Astrocyte of the hippocampus (primary cell): ENCODE measurements at regions not wholly inside any gene's neighbourhood (a gene's known extent, or its start where the extent isn't known, plus 50 kb on each side); places are given as distances from the start of the nearest gene placed in this dataset.
"Not testable (repeated sequence)": the region's sequence is repeated elsewhere in the genome, so short reads cannot be mapped to it uniquely, and the experiment has no call there.

Source experiments
- DNase-seq: peaks from one replicate; pipeline ENCODE4 v3.0.0; 2011; ENCODE audit warnings: low read depth, low spot score

DNA sequence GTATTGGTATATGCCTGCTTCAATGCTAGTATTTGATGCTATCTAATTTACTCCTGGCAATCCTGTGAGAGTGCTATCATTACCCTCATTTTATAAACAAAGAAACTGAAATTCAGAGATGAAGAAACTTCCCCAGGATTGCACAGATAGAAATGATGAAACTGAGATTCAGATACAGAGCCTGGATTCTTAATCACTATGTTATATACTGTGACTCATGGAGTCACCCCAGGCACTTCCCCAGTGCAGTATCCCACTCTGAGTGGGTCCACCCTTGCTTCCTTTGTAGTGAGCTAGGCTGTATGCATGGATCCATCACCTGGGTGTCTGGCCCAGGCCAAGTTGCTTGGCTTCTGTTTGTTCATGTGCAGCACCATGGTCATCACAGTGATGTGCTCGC lies 133.9 kb downstream of the TRIM43 start:
- DNase-seq: not testable (repeated sequence)

DNA sequence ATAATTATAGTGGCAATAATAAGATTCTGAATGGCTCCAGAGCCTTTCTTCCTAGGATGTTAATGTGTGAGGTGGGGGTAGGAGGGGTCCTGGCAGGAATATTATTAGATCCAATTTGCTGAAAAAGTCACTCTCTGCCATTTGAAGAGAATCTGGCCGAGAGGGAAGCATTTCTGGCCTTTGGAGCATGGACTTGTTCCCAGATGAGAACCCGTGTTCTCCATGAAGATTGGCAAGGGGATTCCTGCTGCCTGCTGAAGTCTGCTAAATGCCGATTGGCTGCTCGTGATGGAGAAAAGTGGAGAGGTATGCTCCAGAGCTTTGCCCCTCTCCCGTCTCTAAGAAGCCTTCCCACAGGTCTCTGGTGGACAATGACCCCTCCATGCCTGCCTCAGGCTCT lies 135.6 kb downstream of the TRIM43 start:
- not testable (repeated sequence) for DNase-seq

DNA sequence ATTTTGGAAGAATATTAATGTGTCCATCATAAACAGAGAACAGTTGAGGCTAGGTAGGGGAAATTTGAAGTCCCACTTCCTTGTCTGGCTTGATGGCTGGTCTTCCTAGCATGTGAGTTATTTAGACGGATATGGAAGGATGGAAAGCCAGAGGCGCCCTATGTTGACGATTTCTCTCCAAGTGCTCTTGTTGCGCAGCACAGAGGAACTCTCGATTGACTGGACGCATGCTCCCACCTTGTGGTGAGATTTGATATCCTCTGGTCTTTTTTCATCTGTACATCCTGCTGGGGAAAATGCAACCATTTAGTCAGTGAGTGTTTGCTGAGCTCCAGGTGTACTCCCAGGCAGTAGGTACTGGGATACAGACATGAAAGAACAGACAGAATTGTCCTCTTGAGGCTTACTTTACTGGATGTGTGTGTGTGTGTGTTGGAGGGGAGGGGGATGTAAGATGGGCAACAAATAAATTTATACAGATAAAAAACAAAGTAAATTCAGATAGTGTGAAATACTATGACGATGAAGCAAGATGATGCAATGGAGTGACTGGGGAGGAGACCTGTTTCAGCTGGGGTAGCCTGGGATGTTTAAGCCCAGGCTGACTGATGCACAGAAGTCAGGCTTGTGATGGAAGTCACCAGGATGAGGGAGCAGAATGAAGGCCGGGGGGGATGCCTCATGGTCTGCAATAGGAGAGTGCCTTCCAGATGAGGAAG lies 137.2 kb downstream of the TRIM43 start:
- peak; percentile 90 for DNase-seq

DNA sequence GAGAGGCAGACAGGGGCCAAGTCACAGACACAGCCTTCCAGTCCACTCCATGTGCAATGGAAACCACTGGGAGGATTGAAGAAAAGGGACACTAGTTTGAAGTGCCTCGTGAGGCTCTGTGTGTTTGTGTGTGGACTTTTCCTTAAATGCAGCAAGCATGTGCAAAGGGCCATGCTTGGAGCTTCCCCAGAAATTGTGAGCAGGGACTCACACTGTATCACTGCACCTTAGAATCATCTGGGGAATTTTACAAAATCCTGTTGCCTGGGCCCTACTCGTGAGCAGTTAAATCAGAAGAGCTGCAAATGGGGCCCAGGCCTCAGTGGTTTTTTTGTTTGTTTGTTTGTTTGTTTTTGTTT lies 137.8 kb downstream of the TRIM43 start:
- no peak for DNase-seq

DNA sequence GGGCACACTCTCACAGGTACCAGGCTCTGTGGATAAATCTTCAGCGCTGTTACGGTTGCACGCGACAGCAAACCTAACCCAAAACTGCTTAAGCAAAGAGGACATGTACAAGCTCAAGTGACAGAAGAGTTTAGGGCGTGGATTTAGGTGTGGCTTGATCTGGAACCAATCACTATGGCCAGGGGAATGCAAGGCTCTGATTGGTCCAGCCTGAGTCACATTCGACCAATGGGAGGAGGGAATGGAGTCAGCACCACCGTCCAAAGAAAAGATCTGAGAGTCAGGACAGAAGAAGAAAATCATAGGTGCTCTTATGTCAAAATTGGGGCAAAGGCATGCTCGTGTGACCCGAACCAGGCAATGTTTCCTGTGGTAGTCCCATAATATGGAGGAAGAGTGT lies 139.0 kb downstream of the TRIM43 start:
- DNase-seq: no peak

DNA sequence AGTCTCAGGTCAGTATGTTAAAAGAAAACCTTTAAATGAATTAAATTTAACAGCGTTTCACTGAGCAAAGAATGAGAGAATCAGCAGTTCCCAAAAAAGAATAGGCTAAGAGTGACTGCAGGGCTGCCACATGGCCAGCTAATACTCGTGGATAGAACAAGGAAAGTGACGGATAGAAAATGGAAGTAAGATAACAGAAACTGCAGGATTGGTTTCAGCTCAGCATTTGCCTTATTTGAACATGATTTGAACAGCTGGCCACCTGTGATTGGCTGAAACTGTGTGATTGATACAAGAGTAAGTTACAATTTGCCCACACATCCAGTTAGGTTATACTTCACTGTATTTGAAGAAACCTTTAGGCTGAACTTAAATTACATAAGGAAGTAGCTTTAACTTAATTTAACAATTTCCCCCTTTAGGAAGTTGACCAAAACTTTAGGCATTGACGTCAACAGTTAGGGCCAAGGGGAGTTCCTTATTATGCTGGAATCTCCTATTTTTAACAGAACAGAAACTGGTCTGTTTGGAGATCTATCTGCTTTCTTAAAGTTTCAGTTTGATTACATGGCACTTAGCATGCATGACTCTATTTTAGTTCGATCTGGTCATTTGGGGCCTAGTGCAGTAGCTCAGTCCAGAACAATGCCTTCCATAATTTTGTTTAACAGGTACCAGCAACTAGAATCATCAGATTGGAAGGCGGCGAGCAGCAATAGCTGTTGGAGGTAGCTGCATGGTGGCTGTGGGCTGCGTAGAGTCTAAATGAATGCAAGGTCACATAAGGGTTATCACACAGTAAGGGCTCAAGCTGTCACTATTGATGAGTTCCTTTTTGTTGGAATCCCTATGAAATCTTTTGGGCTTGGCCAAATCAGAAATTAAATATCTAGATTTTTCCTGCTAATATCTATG lies 143.4 kb downstream of the TRIM43 start:
- no peak for DNase-seq

DNA sequence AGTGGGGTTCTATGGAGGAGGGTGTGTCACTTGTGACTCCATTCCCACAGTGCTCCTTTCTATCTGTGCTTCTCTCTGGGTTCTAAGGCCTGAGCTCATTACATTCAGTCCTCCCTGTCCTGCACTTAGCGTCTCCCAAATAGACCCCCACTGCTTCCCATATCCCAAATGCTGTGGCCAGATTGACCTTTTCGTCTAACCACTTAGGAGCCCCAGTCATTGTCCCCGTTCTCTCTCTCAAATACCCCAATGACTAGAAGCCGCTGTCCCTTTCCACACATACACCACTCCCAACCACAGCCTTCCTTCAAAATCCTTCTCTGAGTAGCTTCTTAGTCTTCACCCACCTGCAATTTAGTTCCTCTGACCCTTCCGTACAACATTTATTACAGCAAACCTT lies 146.5 kb downstream of the TRIM43 start:
- no peak for DNase-seq

DNA sequence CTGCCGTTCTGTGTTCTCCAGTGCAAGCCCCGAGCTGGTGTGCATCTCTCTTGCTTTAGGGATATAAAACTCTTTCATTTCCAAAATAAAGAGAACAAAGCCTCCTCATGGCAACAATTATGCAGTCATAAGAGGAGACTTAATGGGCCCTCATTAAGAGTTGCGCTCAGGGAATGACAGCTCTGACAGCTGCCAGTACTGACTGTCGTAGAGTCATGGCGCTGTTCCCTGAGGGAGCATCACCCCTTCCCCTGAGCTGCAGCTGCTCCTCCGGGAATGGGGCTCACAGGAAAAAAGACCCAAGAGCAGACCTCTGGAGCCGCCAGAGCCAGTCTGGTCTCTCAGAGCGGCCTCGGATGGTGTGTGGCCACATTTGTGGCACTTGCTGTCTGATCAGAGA lies 160.3 kb downstream of the TRIM43 start:
- DNase-seq: not testable (repeated sequence)

DNA sequence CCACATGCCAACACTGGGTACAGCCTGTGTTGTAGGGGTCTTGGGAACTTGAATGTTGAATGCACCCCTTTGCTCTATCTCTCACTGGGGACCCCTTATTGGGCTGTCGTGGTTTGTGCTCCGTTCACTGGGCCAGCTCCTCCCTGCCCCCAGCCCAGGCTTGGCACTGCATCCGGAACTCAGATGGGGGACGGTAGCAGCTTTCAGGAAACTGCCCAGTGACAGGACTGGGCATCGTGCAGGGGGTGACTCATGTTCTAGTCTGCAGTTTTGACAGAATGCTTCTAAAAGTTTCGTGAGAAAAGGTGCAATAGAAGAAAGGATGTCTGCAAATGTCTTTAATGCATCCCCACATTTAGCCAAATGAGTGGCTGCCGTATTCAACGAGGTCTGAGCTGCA lies 162.0 kb downstream of the TRIM43 start:
- DNase-seq: peak; percentile 47

DNA sequence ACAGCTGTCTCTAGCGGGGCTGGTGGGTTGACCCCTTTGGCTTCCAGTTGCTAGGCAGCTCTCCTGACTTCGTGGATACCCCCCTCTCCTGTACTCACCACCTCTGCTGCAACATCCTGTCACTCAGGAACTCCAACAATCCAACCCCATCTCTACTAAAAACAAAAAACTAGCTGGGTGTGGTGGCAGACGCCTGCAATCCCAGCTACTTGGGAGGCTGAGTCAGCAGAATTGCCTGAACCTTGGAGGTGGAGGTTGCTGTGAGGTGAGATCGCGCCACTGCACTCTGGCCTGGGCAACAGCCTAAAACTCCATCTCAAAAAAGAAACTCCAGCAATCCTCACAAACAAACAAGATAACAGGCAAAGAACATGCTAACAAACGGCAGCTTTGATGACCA lies 162.4 kb downstream of the TRIM43 start:
- DNase-seq: not testable (repeated sequence)

DNA sequence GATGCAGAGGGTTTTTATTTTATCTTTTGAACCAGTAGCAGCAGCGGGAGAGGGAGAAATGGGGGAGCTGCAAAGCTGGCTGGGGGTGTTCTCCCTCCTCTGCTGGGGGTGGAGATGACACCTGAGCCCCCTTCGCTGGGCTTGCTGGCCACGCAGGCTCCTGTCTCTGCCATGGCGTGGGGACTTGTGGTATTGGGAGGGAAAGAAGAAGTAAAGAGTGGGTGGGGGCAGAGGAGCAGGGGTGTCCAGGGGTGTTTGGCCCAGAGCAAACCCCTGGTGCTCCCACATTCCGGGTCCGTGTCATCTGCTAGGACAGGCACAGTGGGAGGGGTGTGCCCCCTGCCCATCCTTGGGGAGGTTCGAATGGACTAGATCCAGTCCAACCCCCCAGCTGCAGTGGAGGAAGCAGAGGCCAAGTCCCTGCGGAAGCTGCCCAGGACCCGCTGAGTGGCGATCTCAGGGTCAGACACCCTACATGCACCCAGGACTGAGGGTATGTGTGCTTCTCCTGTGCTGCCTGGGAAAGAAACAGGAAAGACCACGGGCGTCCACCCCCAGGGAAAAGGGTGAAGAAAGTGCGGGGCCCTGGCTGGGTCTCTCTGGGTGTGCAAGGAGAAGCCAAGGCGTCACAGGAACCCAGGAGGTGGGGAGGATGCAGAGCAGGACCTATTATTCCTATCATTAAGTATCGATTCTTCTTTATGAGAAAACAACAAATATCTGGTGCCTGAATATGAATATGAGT lies 163.2 kb downstream of the TRIM43 start:
- DNase-seq: not testable (repeated sequence)

DNA sequence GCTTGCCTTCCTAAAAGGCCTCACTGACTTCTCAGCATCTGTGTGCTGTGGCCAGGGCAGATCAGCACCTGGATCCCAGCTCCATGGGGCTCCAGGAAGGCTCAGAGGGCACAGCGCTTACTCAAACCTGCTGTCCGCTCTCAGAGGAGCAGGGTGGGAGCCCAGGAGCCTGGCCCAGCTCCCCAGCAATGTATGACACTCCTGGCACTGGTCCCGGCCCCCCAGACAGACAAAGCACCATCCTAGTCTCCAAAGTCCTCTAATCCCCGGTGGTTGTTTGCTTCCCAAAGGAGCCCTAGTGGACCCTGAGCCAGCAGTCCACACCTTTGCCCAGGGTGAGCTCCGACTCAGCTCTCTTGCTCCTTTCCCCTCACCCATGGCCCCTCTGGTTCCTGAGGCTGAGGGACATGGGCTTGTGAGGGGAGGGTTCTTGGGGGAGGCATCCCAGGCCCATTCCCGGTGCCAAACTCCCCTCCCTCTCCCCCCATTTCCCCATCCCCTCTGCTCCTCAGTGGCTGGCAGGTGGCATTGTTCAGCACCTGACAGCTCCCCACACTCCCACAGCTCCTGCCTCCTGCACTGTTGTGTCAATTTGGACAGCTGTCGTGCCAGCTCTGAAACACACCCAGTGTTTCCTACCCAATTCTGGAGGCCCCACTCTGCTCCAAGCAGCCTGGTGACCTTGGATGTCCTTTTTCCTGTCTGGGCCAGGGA lies 164.3 kb downstream of the TRIM43 start:
- DNase-seq: not testable (repeated sequence)

DNA sequence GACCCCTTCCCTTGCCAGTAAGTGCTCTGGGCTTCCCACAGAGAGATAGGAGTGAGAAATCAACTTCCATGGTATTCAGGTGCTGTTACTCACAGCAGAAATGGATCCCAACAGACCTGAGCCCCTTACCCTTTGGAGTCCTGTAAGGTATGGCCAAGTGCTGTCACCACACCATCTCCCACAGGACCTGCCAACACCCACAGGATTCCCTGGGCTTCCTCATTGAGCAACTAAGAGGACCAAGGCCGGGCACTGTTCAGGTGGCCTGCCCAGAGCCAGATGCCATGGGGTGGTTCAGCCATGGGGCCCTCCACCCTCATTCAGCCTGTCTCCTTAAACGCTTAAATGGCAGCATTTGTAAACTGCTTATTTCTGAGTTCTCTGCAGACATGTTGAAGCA lies 166.2 kb downstream of the TRIM43 start:
- DNase-seq: no peak

DNA sequence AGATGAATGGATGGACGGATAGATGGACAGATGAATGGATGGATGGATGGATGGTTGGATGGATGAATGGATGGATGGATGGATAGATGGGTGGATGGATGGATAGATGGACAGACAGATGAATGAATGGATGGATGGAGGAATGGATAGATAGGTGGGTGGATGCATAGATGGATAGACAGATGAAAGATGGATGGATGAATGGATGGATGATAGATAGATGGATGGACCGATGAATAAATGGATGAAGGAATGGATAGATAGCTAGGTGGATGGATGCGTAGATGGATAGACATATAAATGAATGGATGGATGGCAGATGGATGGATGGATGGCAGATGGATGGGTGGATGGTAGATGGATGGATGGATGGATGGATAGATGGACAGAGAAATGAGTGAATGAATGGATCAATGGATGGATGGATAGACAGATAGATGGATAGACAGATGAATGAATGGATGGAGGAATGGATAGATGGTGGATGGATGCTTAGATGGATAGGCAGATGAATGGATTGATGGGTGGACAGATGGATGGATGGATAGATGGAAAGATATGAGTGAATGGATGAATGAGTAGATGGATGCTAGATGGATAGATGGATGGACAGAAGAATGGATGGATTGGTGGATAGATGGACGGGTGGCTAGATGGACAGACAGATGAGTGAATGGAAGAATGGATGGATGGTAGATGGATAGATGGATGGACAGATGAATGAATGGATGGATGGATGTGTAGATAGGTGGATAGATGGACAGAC lies 167.9 kb downstream of the TRIM43 start:
- no peak for DNase-seq

DNA sequence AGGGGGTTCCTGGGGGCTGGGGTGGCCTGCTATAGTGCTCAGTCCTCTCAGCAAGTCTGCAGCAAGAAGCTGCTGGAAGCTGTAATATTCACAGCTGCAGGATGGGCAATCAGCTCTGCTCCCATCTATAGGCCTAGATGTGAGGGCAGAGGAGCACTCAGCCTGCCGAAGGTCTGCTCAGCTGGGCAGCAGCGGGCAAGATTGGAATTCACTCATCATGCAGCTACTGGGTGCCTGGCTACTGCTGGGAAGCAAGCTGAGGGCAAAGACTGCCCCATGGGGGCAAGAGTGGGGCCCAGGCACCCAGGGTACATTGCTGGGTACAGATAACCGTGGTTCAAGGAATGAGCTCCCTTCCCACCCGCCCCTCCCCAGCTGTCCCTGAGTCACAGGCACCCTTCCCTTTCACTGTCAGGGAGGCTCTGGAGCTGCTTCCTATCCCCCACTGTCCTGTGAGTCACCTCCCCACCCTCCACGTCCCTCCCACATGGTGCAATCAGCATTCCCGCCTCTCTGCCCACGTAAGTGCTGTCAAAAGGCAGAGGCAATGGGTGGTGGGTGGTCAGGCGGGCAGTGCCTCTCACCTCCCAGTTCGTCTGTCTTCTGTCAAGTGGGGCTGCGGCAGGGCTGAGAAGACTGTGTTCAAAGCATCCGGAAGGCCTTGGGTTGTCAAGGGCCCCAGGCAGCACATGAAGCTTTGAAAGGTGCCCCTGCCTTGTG lies 169.2 kb downstream of the TRIM43 start:
- peak; percentile 71 for DNase-seq

DNA sequence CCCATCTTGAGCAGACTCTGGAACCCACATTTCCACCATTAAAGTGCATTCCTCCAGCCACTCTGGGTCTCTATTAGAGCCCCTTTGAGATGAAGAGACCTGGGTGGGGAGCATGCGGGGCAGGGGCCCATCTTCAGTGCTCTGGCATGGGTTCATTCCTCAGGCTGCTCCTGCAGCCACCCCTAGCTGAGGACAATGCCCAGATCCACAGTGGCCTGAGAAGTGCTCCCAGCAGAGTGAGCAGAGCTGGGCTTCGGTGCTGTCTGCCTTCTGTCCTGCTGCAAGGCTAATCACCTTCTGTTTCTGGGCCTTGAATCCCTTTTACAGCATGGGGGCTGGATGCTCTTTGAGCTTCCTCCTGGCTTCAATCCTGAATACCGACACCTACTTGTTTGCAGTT lies 169.8 kb downstream of the TRIM43 start:
- no peak for DNase-seq

DNA sequence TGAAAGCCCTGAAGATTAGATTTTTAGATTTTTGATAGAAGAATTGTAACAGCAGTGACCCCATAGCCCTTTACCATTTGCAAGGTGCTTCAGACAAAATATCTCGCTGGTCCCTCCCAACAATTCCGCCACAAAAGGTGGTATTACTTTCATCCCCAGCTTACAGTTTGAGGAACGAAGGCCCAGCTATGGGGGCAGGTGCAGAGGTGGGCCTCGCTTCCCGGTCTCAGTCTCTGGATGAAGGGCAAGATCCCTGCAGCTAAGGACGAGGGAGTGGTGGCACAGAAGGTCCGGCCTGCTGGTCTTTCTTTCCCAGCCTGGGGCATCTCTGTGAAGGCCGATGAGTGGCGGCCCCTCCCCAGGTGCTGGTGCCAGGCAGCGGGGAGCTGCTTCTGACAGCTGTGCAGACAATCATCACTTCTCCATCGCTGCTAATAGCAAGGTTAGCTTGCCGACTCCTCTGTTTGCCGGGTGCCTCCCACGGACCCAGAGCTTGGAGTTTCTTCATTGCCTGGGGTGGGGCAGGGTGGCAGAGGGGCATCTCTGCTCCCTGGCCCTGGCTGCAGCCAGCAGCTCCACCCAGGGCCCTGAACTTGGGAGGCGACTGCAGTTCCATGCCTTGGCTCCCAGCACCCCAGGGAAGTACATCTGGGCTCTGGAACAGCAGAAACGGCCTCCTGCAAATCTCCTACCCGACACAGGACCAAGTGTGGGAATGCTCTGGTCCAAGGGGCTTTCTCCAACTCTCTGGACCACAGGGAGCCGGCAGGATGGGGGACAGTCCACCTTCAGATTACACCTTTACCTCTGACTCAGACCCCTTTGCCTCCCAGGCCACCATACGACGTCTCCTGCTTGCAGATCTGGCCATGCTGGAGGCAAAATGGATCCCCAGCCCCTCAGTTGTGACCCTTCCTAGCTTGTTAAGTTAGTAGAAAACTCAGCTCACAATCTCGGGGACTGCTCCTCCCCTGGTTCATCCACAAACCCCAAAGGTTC lies 170.5 kb downstream of the TRIM43 start:
- DNase-seq: not testable (repeated sequence)

DNA sequence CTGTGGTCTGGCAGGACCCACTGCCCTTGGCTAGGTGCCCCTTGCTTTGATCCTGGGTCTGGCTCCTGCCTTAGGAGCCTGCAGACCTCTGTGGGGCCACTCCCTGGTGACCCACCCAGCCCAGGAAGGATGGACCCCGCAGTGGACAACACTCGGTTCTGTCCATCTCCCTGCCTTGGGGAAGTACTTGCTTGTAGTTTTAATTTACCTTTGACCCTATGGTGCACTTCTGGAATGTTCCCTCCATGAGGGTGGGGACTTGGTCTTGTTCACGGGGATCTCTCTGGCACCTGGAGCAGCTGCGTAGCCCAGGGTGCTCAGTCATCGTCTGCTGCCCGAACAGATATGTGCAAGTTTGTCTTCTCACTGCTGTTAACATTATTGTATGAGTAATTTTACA lies 171.3 kb downstream of the TRIM43 start:
- not testable (repeated sequence) for DNase-seq

DNA sequence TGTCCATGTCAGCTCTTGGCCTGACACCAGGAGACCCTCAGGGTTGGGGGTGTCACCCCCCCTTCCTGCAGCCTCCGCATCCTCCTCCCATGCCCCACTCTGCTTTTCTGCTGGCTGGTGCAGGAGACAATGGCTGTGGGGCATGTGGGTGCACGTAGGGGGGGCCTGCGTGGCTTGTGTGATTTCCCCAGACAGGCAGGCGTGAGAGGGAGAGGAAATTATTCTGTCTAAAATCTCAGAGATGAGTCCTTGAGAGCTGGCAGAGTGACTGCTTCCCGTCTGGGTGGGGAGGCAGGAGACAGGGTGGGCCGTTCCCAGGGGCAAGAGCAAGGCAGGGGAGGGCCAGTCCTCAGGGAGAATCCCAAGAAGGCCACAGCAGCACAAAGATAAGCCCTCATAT lies 173.2 kb downstream of the TRIM43 start:
- DNase-seq: not testable (repeated sequence)
